ENCODE measurements at regions not wholly inside any gene's neighbourhood (a gene's known extent, or its start where the extent isn't known, plus 50 kb on each side); places are given as distances from the start of the nearest gene placed in this dataset.

GRCh38 chr13:97879646-97880310 is 73.7 kb upstream of the IPO5 start:
- no peak for TF ChIP-seq ZNF274 (IDR thresholded peaks at IDR 0.05; ENCODE audit: low read depth, low read length)
- no peak for TF ChIP-seq SUZ12 (IDR thresholded peaks at IDR 0.05; ENCODE audit: extremely low read depth, insufficient read depth, insufficient read length)

All from NT2/D1 (cell line).